ENCODE measurements at regions not wholly inside any gene's neighbourhood (a gene's known extent, or its start where the extent isn't known, plus 50 kb on each side); places are given as distances from the start of the nearest gene placed in this dataset.
A peak's percentile ranks its signal among the peaks of the same experiment; 100 is the strongest.

- TF ChIP-seq SOX13 (IDR thresholded peaks at IDR 0.05) (no peak), SOX13 (CRISPR knock-in tag; conservative IDR thresholded peaks at IDR 0.05 in 1 of 2, IDR thresholded peaks at IDR 0.05 in 1 of 2) (peak in 1 of 2 experiments; percentile 50; a peak in 1 of 4 replicates), GPBP1L1 (CRISPR knock-in tag; IDR thresholded peaks at IDR 0.05) (no peak), GATAD2A (CRISPR knock-in tag; IDR thresholded peaks at IDR 0.05) (peak; percentile 85), ZNF143 (CRISPR knock-in tag; IDR thresholded peaks at IDR 0.05) (no peak), SATB2 (CRISPR knock-in tag; IDR thresholded peaks at IDR 0.05) (no peak), THRA (CRISPR knock-in tag; IDR thresholded peaks at IDR 0.05; ENCODE audit: borderline replicate concordance) (no peak), ZNF354B (CRISPR knock-in tag; IDR thresholded peaks at IDR 0.05) (no peak), ATF4 (CRISPR knock-in tag; IDR thresholded peaks at IDR 0.05) (no peak), CEBPB (IDR thresholded peaks at IDR 0.05; ENCODE audit: borderline replicate concordance, low read depth, low read length) (no peak), MEIS1 (CRISPR knock-in tag; IDR thresholded peaks at IDR 0.05; ENCODE audit: borderline replicate concordance) (no peak), ZNF121 (CRISPR knock-in tag; IDR thresholded peaks at IDR 0.05) (no peak), RBM39 (IDR thresholded peaks at IDR 0.05; ENCODE audit: low read depth, low read length, poor library complexity, severe bottlenecking) (no peak), ZFAT (CRISPR knock-in tag; conservative IDR thresholded peaks at IDR 0.05) (no peak), TBL1XR1 (IDR thresholded peaks at IDR 0.05; ENCODE audit: borderline replicate concordance, low read length, partially characterized antibody) (no peak), ZNF839 (CRISPR knock-in tag; IDR thresholded peaks at IDR 0.05; ENCODE audit: borderline replicate concordance) (no peak), TGIF2 (CRISPR knock-in tag; IDR thresholded peaks at IDR 0.05) (no peak), ZNF12 (CRISPR knock-in tag; IDR thresholded peaks at IDR 0.05) (no peak), ZBTB26 (CRISPR knock-in tag; IDR thresholded peaks at IDR 0.05; ENCODE audit: borderline replicate concordance) (no peak), GFI1 (CRISPR knock-in tag; IDR thresholded peaks at IDR 0.05; ENCODE audit: borderline replicate concordance) (peak; percentile 81; the same call in 1 of the 2 replicates), ZNF790 (CRISPR knock-in tag; IDR thresholded peaks at IDR 0.05; ENCODE audit: borderline replicate concordance) (no peak), TAF15 (IDR thresholded peaks at IDR 0.05; ENCODE audit: low read depth, low read length, poor library complexity, severe bottlenecking) (no peak), ZNF883 (CRISPR knock-in tag; IDR thresholded peaks at IDR 0.05; ENCODE audit: not compliant biosample characterization) (no peak), TBX3 (IDR thresholded peaks at IDR 0.05; ENCODE audit: borderline replicate concordance) (no peak; the same call in 1 of the 2 replicates), SALL2 (CRISPR knock-in tag; IDR thresholded peaks at IDR 0.05) (no peak), ZNF232 (CRISPR knock-in tag; IDR thresholded peaks at IDR 0.05; ENCODE audit: borderline replicate concordance) (no peak), FLYWCH1 (CRISPR knock-in tag; IDR thresholded peaks at IDR 0.05) (no peak)
Measured at GRCh38 chr20:48377940-48378339, 449.9 kb downstream of the PREX1 start (continued).
